Fibroblast of pulmonary artery (primary cell): ENCODE measurements at regions not wholly inside any gene's neighbourhood (a gene's known extent, or its start where the extent isn't known, plus 50 kb on each side); places are given as distances from the start of the nearest gene placed in this dataset.

Experiments used
- DNase-seq: peaks from one replicate; pipeline ENCODE4 v3.0.0-alpha.2; 2010; ENCODE audit warnings: low read depth
- H3K4me3 ChIP-seq: replicated peaks from 2 replicates; pipeline ENCODE4 v1.5.1; 2011; ENCODE audit warnings: low read depth, mild to moderate bottlenecking, control low read depth, low read length, moderate library complexity
- CTCF ChIP-seq: IDR thresholded peaks from 2 replicates; pipeline ENCODE4 v1.5.1; 2011; ENCODE audit warnings: mild to moderate bottlenecking, control low read depth, low read length, inconsistent platforms; ENCODE audit errors: missing control alignments

- H3K4me3 ChIP-seq, result no peak overlapping the region
- no peak for TF ChIP-seq CTCF
- DNase-seq, result no peak
Observed at GRCh38 chr16:63346000-63346399, 1309.8 kb upstream of the CDH8 start.

GRCh38 chr16:63337264-63337663, 1301.0 kb upstream of the CDH8 start:
- TF ChIP-seq CTCF, result no peak
- DNase-seq, result no peak

GRCh38 chr16:63331111-63331510, 1294.9 kb upstream of the CDH8 start:
- H3K4me3 ChIP-seq, result no peak overlapping the region
- TF ChIP-seq CTCF, result no peak
- no peak for DNase-seq

More at GRCh38 chr16:63337264-63337663, 1301.0 kb upstream of the CDH8 start:
- no peak overlapping the region for H3K4me3 ChIP-seq

GRCh38 chr16:63326736-63327339, 1290.6 kb upstream of the CDH8 start:
- no peak overlapping the region for H3K4me3 ChIP-seq
- no peak for TF ChIP-seq CTCF
- no peak for DNase-seq

- no peak overlapping the region for H3K4me3 ChIP-seq
- TF ChIP-seq CTCF, result no peak
- no peak for DNase-seq
Observed at GRCh38 chr16:63323722-63324705, 1287.8 kb upstream of the CDH8 start.

GRCh38 chr16:63323055-63323454, 1286.8 kb upstream of the CDH8 start:
- DNase-seq, result peak; percentile 9
- TF ChIP-seq CTCF, result no peak

More at GRCh38 chr16:63323055-63323454, 1286.8 kb upstream of the CDH8 start:
- H3K4me3 ChIP-seq, result no peak overlapping the region
